Esophagus (tissue), 2 donors: ENCODE measurements at regions not wholly inside any gene's neighbourhood (a gene's known extent, or its start where the extent isn't known, plus 50 kb on each side); places are given as distances from the start of the nearest gene placed in this dataset.

Experiments used
- H3K27ac ChIP-seq, 2 donors: one replicate each; pipeline ENCODE4 v1.5.1; 2013; ENCODE audit warnings: low read depth in 2 of 2, mild to moderate bottlenecking in 2 of 2, inconsistent platforms in 1 of 2, low read length in 1 of 2, moderate library complexity in 1 of 2
- H3K27me3 ChIP-seq, 2 donors: one replicate each; pipeline ENCODE4 v1.6.1; 2013; ENCODE audit warnings: low read length in 2 of 2, control low read depth in 1 of 2, mild to moderate bottlenecking in 1 of 2; ENCODE audit not compliant: insufficient read depth in 2 of 2, control insufficient read depth in 1 of 2
- H3K36me3 ChIP-seq, 2 donors: one replicate each; pipeline ENCODE4 v1.6.1; 2013; ENCODE audit warnings: low read length in 1 of 2; ENCODE audit not compliant: control insufficient read depth in 2 of 2, insufficient read depth in 2 of 2
- H3K4me1 ChIP-seq, 2 donors: one replicate each; pipeline ENCODE4 v1.6.1; 2013; ENCODE audit warnings: low read length in 1 of 2; ENCODE audit not compliant: control insufficient read depth in 2 of 2, insufficient read depth in 2 of 2
- H3K4me3 ChIP-seq, 2 donors: one replicate each; pipeline ENCODE4 v1.5.1; 2013; ENCODE audit warnings: low read length in 2 of 2, mild to moderate bottlenecking in 2 of 2, low read depth in 1 of 2, moderate library complexity in 1 of 2
- H3K9me3 ChIP-seq, 2 donors: one replicate each; pipeline ENCODE4 v1.6.1; 2013; ENCODE audit warnings: mild to moderate bottlenecking in 2 of 2, low read depth in 1 of 2, low read length in 1 of 2, moderate library complexity in 1 of 2; ENCODE audit not compliant: control insufficient read depth in 2 of 2, insufficient read depth in 1 of 2
- WGBS, 2 donors: extraction: QIAGEN DNeasy Blood & Tissue Kit; methylation state at CpG; one replicate each; pipeline ENCODE4 v1.1.7; 2013; 5-methylcytosine and 5-hydroxymethylcytosine counted together
- donor health status: healthy with polysubstance abuse.
- donor health status: Bipolar disorder and iron deficiency.

DNA sequence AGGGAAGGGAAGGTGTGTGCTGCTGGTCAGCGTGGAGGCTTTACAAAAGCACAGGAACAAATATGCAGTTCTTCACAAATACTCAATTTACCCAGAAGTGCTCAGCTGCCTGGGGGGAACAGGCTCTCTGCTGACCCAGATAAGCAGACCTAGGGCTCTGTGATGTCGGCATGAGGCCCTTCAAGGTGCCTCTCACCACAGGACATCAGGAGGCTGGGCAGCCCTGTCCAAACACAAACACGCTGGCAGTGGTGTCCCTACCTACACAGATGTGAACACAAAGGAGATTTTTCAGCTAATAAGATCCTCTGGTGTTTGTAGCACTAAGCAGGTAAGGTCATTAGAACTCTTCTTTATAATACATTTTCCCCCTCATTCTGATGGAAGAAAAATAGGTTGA lies 243.0 kb upstream of the PROX1 start:
- H3K4me1 ChIP-seq = no peaks in the 10 kb centered on the region
- H3K9me3 ChIP-seq = no peaks in the 10 kb centered on the region
- H3K4me3 ChIP-seq = no peak overlapping the region
- no peaks in the 10 kb centered on the region for H3K27me3 ChIP-seq
- 46 to 57% methylated on average over 3 of the region's 3 CpGs for WGBS, 2 donors
- no peaks in the 10 kb centered on the region for H3K36me3 ChIP-seq
- H3K27ac ChIP-seq = no peak overlapping the region

DNA sequence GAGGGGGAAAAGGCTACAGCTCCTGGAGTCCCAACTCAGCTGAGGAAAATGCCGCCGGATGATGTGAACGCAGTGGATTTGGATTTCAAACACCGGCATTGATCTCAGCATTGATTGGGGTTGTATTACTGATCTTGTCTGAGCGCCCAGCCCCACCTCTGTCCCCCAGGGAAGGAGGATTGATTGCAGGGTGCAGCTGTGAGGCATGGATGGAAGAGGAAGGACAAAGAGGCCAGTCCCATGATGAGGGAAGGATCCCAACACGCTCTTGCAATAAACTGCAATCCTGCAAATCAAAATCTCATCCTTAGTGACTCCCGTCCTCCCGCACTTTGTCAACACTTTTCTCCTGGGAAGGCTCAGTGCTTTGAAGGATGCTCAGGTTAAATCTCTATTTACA lies 242.3 kb upstream of the PROX1 start:
- Histone ChIP-seq H3K4me1 (no peaks in the 10 kb centered on the region), H3K4me3 (no peak overlapping the region), H3K36me3 (no peaks in the 10 kb centered on the region), H3K27me3 (no peaks in the 10 kb centered on the region), H3K27ac (no peak overlapping the region), H3K9me3 (no peaks in the 10 kb centered on the region)
- WGBS, 2 donors = 82 to 86% methylated on average over 8 of the region's 8 CpGs

DNA sequence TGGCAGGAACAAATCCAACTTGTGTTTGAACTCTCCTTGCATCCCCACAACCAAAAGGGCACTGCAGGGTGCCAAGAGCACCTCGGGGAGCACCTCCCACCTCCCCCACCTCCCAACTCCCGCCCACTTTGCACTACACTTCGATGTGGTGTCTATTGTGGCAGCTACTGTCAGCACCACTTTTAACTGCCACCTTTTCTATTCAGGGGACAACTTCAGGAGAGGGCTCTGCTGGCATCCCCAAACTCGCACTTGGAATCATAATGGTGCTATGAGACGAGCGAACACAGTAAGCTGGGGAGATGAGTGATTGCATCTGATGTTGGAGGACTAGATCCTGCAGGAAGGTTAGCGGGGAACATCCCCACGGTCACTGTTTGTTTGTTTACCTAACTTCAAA lies 238.2 kb upstream of the PROX1 start:
- Histone ChIP-seq H3K27ac (no peak overlapping the region), H3K36me3 (no peaks in the 10 kb centered on the region), H3K27me3 (no peaks in the 10 kb centered on the region), H3K9me3 (no peaks in the 10 kb centered on the region), H3K4me1 (no peaks in the 10 kb centered on the region), H3K4me3 (no peak overlapping the region)
- WGBS, 2 donors = 70 to 72% methylated on average over 8 of the region's 8 CpGs

DNA sequence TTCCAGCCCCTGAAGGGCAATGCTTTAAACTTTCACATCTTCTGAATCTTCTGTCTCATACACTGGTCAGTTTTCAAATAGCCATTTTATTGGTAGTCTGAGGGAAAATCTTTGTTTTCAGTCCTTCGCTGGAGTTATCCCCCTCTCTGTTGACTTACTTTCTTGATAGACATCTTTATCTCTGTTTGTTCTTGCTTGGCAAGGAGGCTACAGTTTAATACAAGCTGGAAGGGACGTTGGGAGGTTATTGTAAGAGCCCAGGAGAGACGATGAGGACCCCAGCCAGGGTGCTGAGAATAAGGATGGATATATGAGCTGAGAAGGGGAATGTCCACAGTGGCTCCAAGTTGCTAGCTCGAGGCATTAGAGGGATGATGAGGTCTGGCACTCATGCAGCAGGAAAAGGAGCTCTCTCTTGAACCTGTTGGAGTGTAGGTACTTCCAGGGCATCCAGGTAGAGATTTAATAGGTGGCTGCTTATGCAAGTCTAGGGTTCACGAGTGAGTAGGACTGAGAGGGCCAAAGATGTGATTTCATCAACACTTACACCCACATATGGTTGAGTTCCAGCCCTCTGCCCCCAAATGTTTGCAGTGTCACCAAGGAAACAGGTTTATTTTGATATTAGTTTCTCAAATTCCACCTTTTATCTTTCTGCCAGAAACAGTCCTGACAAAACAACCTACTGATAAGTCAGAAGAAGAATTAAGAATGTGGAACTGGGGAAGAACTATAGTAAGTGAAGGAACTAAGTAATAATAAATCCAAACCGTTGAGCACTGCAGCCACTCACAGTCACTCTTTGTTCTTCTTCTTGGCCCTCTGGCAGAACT lies 237.3 kb upstream of the PROX1 start:
- Histone ChIP-seq H3K36me3 (no peaks in the 10 kb centered on the region), H3K4me3 (no peak overlapping the region), H3K27ac (no peak overlapping the region), H3K27me3 (no peaks in the 10 kb centered on the region), H3K4me1 (no peaks in the 10 kb centered on the region), H3K9me3 (no peaks in the 10 kb centered on the region)
- 21 to 32% methylated on average over 6 of the region's 6 CpGs for WGBS, 2 donors

DNA sequence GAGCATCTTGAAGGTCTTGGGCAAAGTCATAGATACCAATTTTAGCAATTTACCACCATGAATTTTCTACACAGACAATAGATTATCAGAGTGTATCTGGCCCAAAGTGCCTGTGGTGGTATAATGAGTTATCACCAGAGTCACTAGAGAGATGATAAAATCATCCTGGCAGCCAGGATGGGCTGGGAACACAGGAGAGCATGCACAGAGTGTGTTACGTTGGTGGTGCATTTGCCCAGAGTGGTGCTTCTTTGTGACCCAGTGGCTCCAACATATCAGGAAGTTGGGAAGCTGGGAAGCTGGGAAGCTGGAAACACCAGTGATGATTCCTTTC lies 236.7 kb upstream of the PROX1 start:
- H3K27me3 ChIP-seq = no peaks in the 10 kb centered on the region
- 77 to 78% methylated on average over 1 of the region's 1 CpG for WGBS, 2 donors
- H3K36me3 ChIP-seq = no peaks in the 10 kb centered on the region
- H3K27ac ChIP-seq = no peak overlapping the region
- no peaks in the 10 kb centered on the region for H3K4me1 ChIP-seq
- H3K4me3 ChIP-seq = no peak overlapping the region
- no peaks in the 10 kb centered on the region for H3K9me3 ChIP-seq

DNA sequence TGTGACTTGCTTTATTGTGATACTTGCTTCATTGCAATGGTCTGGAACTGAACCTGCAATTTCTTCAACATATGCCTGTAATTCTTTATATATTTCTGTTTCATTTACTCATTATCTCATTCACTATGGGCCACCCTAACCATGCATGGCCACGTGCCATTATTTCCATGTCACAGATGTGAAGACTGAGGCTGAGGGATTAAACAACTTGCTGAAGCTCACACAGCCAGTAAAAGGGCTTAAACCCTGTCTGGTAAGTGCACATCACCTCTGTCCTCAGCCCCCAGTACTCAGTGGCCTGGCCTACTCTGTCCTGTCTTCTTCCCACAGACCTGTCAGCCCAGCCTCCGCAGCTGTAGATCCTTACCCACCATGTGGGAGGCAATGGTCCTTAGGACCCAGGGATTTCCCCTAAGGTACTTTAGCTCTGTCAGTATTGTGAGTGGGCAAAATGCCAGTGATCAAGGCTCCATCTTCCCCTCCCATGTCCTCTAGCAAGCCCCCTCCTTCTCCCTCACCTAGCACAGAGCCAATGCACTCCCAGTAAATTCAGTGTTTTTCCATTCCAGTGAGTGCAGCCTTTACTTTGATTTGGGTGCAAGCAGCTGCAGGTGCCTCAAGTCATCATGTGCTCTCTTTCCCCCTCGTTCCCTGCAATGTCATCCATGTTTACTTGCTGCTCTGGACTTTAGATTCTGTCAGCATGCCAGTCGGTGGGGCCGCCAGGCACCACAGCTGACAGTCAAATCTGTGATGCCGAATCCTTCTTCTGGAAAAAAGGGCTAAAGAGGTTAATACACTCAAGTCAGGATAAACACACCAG lies 228.2 kb upstream of the PROX1 start:
- H3K27ac ChIP-seq = no peak overlapping the region
- H3K27me3 ChIP-seq = no peaks in the 10 kb centered on the region
- H3K4me1 ChIP-seq = no peaks in the 10 kb centered on the region
- 53 to 66% methylated on average over 6 of the region's 6 CpGs for WGBS, 2 donors
- H3K36me3 ChIP-seq = no peaks in the 10 kb centered on the region
- H3K4me3 ChIP-seq = no peak overlapping the region
- no peaks in the 10 kb centered on the region for H3K9me3 ChIP-seq

DNA sequence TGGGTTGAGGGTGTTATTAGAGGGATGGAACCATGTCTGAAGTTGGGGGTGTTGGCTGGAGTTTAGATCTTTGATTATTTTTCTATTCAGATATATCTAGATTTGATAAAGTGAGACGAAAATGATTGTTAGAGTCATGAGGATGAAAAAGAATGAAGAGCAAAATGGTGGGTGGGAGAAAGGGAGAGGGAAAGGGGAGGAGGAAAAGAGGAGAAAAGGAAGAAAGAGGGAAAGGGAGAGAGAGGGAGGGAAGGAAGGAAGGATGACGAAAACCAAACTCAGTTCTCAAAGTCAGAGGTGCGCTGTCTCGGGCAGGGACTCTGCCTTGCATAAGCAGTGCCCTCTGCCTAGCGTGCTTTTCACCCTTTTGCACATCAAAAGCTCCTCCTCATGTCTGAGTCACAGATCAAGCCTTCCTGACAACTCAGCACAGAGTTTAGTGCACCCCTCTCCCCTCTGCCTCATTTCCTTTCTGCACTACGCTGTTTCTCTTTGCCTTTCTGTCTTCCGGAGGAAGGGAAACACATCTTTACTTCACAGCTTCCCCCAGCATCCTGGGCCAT lies 225.8 kb upstream of the PROX1 start:
- no peaks in the 10 kb centered on the region for H3K4me1 ChIP-seq
- no peaks in the 10 kb centered on the region for H3K27me3 ChIP-seq
- H3K36me3 ChIP-seq = no peaks in the 10 kb centered on the region
- WGBS, 2 donors = 46 to 49% methylated on average over 7 of the region's 7 CpGs
- no peak overlapping the region for H3K4me3 ChIP-seq
- H3K27ac ChIP-seq = no peak overlapping the region
- no peaks in the 10 kb centered on the region for H3K9me3 ChIP-seq

DNA sequence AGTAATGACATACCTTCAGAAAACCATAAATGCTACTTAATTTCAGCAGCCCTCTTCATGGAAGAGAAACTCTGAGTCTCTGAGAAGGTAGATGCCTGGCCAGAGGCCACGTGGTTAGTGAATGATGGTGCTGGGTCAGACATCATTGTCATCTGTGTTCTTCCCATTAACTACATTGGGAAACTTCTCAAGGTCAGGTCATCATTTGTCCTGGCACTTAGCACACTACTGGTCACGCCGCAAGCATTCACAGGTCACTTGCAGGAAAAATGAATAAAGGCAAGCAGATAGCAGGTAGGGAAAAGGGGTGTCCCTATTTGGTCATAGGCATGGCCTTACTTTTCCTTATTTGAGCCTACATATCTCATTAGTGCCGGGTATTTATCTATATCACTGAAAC lies 220.1 kb upstream of the PROX1 start:
- 87 to 88% methylated on average over 4 of the region's 4 CpGs for WGBS, 2 donors
- Histone ChIP-seq H3K36me3 (no peaks in the 10 kb centered on the region), H3K9me3 (no peaks in the 10 kb centered on the region)

DNA sequence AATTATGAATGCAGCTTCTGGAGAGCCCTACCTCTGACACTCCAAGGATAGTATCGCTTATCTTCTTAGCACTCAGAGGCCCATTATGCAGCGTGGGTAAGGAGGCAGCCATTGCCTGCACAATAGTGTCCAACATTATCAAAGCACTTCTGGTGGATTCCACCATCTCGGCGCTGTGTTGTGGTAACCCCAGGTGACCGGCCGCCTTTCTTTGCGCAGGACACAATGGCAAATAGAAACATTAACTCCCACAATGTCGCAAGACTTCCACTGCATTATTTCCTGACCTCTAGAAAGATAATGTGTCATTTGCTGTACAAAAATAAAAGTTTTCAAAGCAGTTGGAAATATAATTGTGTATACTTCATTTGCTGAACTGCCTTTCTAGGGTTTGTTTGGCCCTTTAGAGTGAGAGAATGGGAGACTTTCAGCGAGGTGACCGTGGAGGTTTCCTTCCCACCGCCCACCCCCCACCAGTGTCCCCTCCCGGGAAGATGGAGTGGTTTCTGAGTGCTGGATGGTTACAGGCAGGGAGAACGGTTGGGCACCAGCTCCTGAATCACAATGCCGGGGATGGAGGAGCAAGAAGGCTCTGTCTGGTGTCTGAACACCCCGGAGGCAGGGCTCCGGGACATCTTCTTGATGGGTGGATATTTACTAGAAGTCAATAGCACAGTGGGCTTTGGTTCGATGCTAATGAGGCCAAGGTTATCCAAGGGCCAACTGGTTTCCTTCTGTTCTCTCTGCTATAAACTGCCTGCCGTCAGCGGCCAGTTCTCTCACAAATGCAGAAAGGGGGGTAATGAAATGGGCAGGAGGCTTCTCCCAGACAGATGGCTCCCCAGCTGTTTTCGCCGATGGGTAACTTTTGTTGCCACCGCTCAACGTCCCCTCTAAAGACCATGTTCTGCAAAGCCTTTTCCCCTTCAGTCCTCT lies 215.4 kb upstream of the PROX1 start:
- H3K27ac ChIP-seq = no peak overlapping the region
- no peaks in the 10 kb centered on the region for H3K27me3 ChIP-seq
- no peaks in the 10 kb centered on the region for H3K9me3 ChIP-seq
- 75 to 80% methylated on average over 23 of the region's 23 CpGs for WGBS, 2 donors
- no peak overlapping the region for H3K4me3 ChIP-seq
- H3K4me1 ChIP-seq = no peaks in the 10 kb centered on the region
- H3K36me3 ChIP-seq = no peaks in the 10 kb centered on the region

More for the DNA sequence above, 220.1 kb upstream of the PROX1 start:
- no peak overlapping the region for H3K4me3 ChIP-seq
- no peaks in the 10 kb centered on the region for H3K27me3 ChIP-seq
- no peaks in the 10 kb centered on the region for H3K4me1 ChIP-seq
- no peak overlapping the region for H3K27ac ChIP-seq
